Right atrium auricular region (tissue), 2 donors: ENCODE measurements at regions not wholly inside any gene's neighbourhood (a gene's known extent, or its start where the extent isn't known, plus 50 kb on each side); places are given as distances from the start of the nearest gene placed in this dataset.

ENCODE experiments used
- DNase-seq: peaks from one replicate; pipeline ENCODE4 v3.0.0-alpha.2; 2019; ENCODE audit warnings: low spot score
- H3K27ac ChIP-seq, 2 donors: fragments of 200-600 bp; sonication (generic); 1 replicate in 1 of 2; 2 replicates in 1 of 2; pipeline ENCODE4 v1.5.1; 2016 to 2019
- H3K27me3 ChIP-seq, 2 donors: fragments of 200-600 bp; sonication (generic); one replicate each; pipeline versions ENCODE4 v1.5.1 to v1.6.0; 2017 to 2019
- H3K36me3 ChIP-seq: fragments of 200-600 bp; sonication (generic); one replicate; pipeline ENCODE4 v1.5.1; 2016
- H3K4me1 ChIP-seq, 2 donors: fragments of 200-600 bp; sonication (generic); one replicate each; pipeline versions ENCODE4 v1.5.1 to v1.6.0; 2017 to 2019
- H3K4me3 ChIP-seq, 2 donors: fragments of 200-600 bp; sonication (generic); 1 replicate in 1 of 2; 2 replicates in 1 of 2; pipeline ENCODE4 v1.5.1; 2017 to 2019; ENCODE audit warnings: mild to moderate bottlenecking in 1 of 2, moderate library complexity in 1 of 2
- H3K9me3 ChIP-seq, 2 donors: fragments of 200-600 bp; sonication (generic); one replicate each; pipeline ENCODE4 v1.5.1; 2019
- CTCF ChIP-seq, 2 donors: fragments of 200-600 bp; sonication (generic); IDR thresholded peaks; one replicate each; pipeline ENCODE4 v1.5.1; 2019; ENCODE audit warnings: antibody characterized with exemption in 2 of 2

DNA sequence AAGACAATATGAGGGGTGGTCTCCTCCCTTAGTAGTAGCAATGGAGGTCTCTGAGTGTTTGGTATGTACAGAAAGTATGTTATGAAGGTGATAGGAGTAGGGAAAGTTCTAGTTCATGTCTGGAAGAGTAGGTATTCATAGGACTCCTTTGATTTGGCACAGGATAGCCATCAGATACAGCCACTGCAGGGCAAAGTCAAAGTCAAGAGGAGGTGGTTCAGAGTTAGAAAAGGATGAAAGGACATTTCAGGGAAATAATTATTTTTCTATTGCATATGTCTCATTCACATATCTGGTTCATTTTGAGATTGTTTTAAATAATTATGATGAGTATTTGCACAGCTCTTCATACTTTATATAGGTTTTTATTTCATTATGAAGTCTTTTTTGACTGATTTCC is 381.1 kb downstream of the MFSD1 start:
- Histone ChIP-seq H3K9me3 (no peaks in the 10 kb centered on the region), H3K4me1 (peaks cover 0 to 6% of the 10 kb centered on the region in 2 donors), H3K27ac (no peak overlapping the region), H3K27me3 (no peaks in the 10 kb centered on the region), H3K4me3 (no peak overlapping the region), H3K36me3 (no peaks in the 10 kb centered on the region)
- no peak for TF ChIP-seq CTCF (IDR thresholded peaks at IDR 0.05)
- DNase-seq: no peak

- no peak for TF ChIP-seq CTCF (IDR thresholded peaks at IDR 0.05)
- Histone ChIP-seq H3K9me3 (no peaks in the 10 kb centered on the region), H3K4me3 (no peak overlapping the region), H3K27me3 (no peaks in the 10 kb centered on the region), H3K27ac (no peak overlapping the region), H3K36me3 (no peaks in the 10 kb centered on the region), H3K4me1 (peaks cover 0 to 6% of the 10 kb centered on the region in 2 donors)
- DNase-seq: no peak
These were observed 383.7 kb downstream of the MFSD1 start for GRCh38 chr3:159185443-159186050.

- H3K4me3 ChIP-seq: no peak overlapping the region
- TF ChIP-seq CTCF (IDR thresholded peaks at IDR 0.05): no peak
- no peak overlapping the region for H3K27ac ChIP-seq
- H3K27me3 ChIP-seq: no peaks in the 10 kb centered on the region
- H3K9me3 ChIP-seq: no peaks in the 10 kb centered on the region
- DNase-seq: no peak
- H3K36me3 ChIP-seq: no peaks in the 10 kb centered on the region
- H3K4me1 ChIP-seq: peaks cover 0 to 6% of the 10 kb centered on the region in 2 donors
These were observed 384.7 kb downstream of the MFSD1 start for GRCh38 chr3:159186581-159186980.

DNA sequence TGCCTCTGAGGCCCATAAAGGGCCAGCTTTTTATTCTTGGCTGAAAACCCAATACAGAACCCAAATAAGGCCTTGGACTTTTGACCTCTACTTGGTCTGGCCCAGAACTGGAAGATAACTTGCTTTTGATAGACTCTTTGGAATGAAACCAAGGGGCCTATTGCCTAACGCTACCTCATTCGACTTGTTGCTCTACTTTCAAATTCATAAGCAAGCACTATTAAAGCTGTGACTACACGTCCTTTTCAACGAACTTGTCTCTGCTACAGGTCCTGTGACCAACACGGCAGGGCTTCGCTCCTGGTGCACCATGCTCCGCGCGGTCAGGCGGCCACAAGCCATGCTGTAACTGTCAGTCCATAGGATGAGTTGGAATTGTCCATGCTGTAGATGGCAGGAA is 385.4 kb downstream of the MFSD1 start:
- H3K4me3 ChIP-seq: no peak overlapping the region
- H3K9me3 ChIP-seq: no peaks in the 10 kb centered on the region
- H3K4me1 ChIP-seq: peaks cover 0 to 6% of the 10 kb centered on the region in 2 donors
- H3K27me3 ChIP-seq: no peaks in the 10 kb centered on the region
- H3K36me3 ChIP-seq: no peaks in the 10 kb centered on the region
- DNase-seq: no peak
- no peak overlapping the region for H3K27ac ChIP-seq
- no peak for TF ChIP-seq CTCF (IDR thresholded peaks at IDR 0.05)

- no peaks in the 10 kb centered on the region for H3K27me3 ChIP-seq
- H3K4me1 ChIP-seq: peaks cover 0 to 6% of the 10 kb centered on the region in 2 donors
- no peak for TF ChIP-seq CTCF (IDR thresholded peaks at IDR 0.05)
- H3K9me3 ChIP-seq: no peaks in the 10 kb centered on the region
- no peak for DNase-seq
- no peak overlapping the region for H3K4me3 ChIP-seq
- H3K36me3 ChIP-seq: no peaks in the 10 kb centered on the region
- H3K27ac ChIP-seq: no peak overlapping the region
These were observed 385.9 kb downstream of the MFSD1 start for GRCh38 chr3:159187706-159188105.
